ENCODE measurements at regions not wholly inside any gene's neighbourhood (a gene's known extent, or its start where the extent isn't known, plus 50 kb on each side); places are given as distances from the start of the nearest gene placed in this dataset.

GRCh38 chr4:94139931-94140612 is 67.6 kb upstream of the SMARCAD1 start:
- no peak for TF ChIP-seq CTCF (IDR thresholded peaks at IDR 0.05)
- TF ChIP-seq EP300 (IDR thresholded peaks at IDR 0.05; ENCODE audit: low read depth) = no peak
- no peak for TF ChIP-seq POLR2A (IDR thresholded peaks at IDR 0.05)

Measured in transverse colon (tissue), 3 donors.